Erythroblast (primary cell): ENCODE measurements at regions not wholly inside any gene's neighbourhood (a gene's known extent, or its start where the extent isn't known, plus 50 kb on each side); places are given as distances from the start of the nearest gene placed in this dataset.

Experiments
- GATA1 ChIP-seq: IDR thresholded peaks from 2 replicates; pipeline ENCODE4 v1.6.1; 2011; ENCODE audit warnings: low read depth, mild to moderate bottlenecking, control low read depth, low read length, moderate library complexity
- POLR2A ChIP-seq: IDR thresholded peaks from 2 replicates; pipeline ENCODE4 v1.6.1; 2011; ENCODE audit warnings: mild to moderate bottlenecking, low read length

DNA sequence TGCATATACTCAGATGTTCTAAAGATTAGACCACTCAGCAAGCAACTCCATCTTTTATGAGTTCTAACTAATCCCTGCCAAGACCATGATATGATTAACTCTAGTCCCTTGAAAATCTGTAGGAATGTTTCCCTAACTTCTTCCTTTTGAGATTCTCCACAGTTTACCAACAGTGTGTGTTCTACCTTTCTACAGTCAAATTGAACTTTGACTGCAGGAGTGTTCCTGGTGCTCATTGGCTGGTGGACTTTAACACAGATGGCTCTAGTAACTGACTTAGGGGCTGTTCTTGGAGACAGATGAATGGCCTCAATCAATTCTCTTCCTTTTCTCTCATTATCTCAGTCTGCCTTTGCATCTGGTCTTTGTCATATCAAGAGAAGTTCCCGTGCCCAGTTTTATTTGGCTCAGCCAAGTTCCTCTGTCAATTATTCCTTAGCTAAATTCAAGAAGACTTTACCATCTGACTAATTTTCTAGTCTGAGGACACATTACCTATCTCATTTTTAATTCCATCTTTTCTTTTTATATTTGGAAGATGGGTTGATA is 643.9 kb upstream of the CAMK1G start:
- no peak for TF ChIP-seq POLR2A
- no peak for TF ChIP-seq GATA1
